ENCODE measurements at regions not wholly inside any gene's neighbourhood (a gene's known extent, or its start where the extent isn't known, plus 50 kb on each side); places are given as distances from the start of the nearest gene placed in this dataset.

- H3K9me3 ChIP-seq (replicated peaks), result no peaks in the 10 kb centered on the region
- no peak overlapping the region for H3K4me3 ChIP-seq
- no peak overlapping the region for H3K27ac ChIP-seq (replicated peaks)
- no peak for DNase-seq
- intact Hi-C loops (cut with micrococcal nuclease), result no loop called here
- H3K4me1 ChIP-seq, result peaks cover 1% of the 10 kb centered on the region
- H3K36me3 ChIP-seq, result no peaks in the 10 kb centered on the region
- H3K27me3 ChIP-seq (ENCODE audit: low read depth), result no peaks in the 10 kb centered on the region
- TF ChIP-seq CTCF (IDR thresholded peaks at IDR 0.05; ENCODE audit: borderline replicate concordance), result no peak
Measured at GRCh38 chr3:159629329-159630084, 359.1 kb upstream of the IL12A start.

DNA sequence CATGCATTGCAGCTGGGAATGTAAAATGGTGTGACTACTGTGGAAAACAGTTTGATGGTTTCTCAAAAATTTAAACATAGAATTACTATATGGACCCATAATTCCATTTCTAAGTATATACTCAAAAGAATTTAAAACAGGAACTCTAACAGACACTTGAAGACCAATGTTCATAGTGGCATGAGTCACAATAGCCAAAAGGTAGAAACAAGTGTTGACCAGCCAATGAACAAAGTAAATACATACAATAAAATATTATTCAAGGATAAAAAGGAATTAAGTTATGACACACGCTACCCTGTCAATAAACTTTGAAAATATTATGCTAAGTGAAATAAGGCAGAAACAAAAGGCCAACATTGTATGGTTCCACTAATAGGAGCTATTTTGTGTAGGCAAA is 357.4 kb upstream of the IL12A start:
- Histone ChIP-seq H3K4me1 (peaks cover 10% of the 10 kb centered on the region), H3K4me3 (no peak overlapping the region), H3K36me3 (no peaks in the 10 kb centered on the region), H3K9me3 (replicated peaks) (no peaks in the 10 kb centered on the region), H3K27me3 (ENCODE audit: low read depth) (no peaks in the 10 kb centered on the region), H3K27ac (replicated peaks) (no peak overlapping the region)
- intact Hi-C loops (cut with micrococcal nuclease), result no loop called here
- no peak for DNase-seq
- TF ChIP-seq CTCF (IDR thresholded peaks at IDR 0.05; ENCODE audit: borderline replicate concordance), result no peak

- TF ChIP-seq CTCF (IDR thresholded peaks at IDR 0.05; ENCODE audit: borderline replicate concordance), result no peak
- Histone ChIP-seq H3K9me3 (replicated peaks) (no peaks in the 10 kb centered on the region), H3K27me3 (ENCODE audit: low read depth) (no peaks in the 10 kb centered on the region), H3K27ac (replicated peaks) (no peak overlapping the region), H3K4me1 (peaks cover 10% of the 10 kb centered on the region), H3K4me3 (no peak overlapping the region), H3K36me3 (no peaks in the 10 kb centered on the region)
- intact Hi-C loops (cut with micrococcal nuclease), result no loop called here
- DNase-seq, result no peak
Measured at GRCh38 chr3:159632128-159632527, 356.5 kb upstream of the IL12A start.

DNA sequence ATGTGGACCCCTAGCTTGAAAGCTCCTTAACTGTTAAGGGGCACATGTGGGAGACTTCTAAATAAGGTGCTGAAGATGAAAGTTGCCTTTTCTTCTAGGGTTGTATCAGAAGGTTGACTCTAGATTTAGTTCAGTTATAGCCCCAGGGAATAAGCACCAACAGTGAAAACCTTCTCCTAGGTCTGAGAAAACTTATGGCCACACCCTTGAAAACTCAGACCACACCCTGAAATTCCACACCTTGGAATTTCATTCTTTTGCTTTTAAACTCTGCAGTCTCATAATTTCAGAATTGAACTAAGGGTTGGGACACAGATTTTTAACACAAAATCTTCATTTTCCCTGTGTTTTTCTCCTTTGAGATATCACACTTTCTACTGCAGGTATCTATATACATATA is 355.8 kb upstream of the IL12A start:
- H3K27me3 ChIP-seq (ENCODE audit: low read depth), result no peaks in the 10 kb centered on the region
- no peaks in the 10 kb centered on the region for H3K9me3 ChIP-seq (replicated peaks)
- TF ChIP-seq CTCF (IDR thresholded peaks at IDR 0.05; ENCODE audit: borderline replicate concordance), result no peak
- no peaks in the 10 kb centered on the region for H3K36me3 ChIP-seq
- H3K4me3 ChIP-seq, result no peak overlapping the region
- intact Hi-C loops (cut with micrococcal nuclease), result no loop called here
- peaks cover 10% of the 10 kb centered on the region for H3K4me1 ChIP-seq
- no peak overlapping the region for H3K27ac ChIP-seq (replicated peaks)
- no peak for DNase-seq

GRCh38 chr3:159634483-159634882 is 354.2 kb upstream of the IL12A start:
- no peak overlapping the region for H3K4me3 ChIP-seq
- no peak for TF ChIP-seq CTCF (IDR thresholded peaks at IDR 0.05; ENCODE audit: borderline replicate concordance)
- no peaks in the 10 kb centered on the region for H3K27me3 ChIP-seq (ENCODE audit: low read depth)
- no peaks in the 10 kb centered on the region for H3K36me3 ChIP-seq
- no peaks in the 10 kb centered on the region for H3K9me3 ChIP-seq (replicated peaks)
- no peak for DNase-seq
- intact Hi-C loops (cut with micrococcal nuclease), result no loop called here
- peaks cover 10% of the 10 kb centered on the region for H3K4me1 ChIP-seq
- H3K27ac ChIP-seq (replicated peaks), result no peak overlapping the region
